WTC11 (cell line): ENCODE measurements at regions not wholly inside any gene's neighbourhood (a gene's known extent, or its start where the extent isn't known, plus 50 kb on each side); places are given as distances from the start of the nearest gene placed in this dataset.

ENCODE experiments used
- CREM ChIP-seq: sonication (generic); formaldehyde crosslinking; IDR thresholded peaks from 2 replicates; pipeline ENCODE4 v1.8.1; 2022; ENCODE audit warnings: mild to moderate bottlenecking, missing genetic modification reagents, moderate library complexity
- ETV6 ChIP-seq: sonication (generic); formaldehyde crosslinking; IDR thresholded peaks from 2 replicates; pipeline ENCODE4 v1.8.1; 2022; ENCODE audit warnings: mild to moderate bottlenecking, missing genetic modification reagents
- TF ChIP-seq, protein P1 (sequence below): fragments of 200-600 bp; IDR thresholded peaks from 2 replicates; pipeline ENCODE4 v1.8.0; 2022; ENCODE audit warnings: antibody characterized with exemption
- TF ChIP-seq, protein P2 (sequence below): sonication (generic); formaldehyde crosslinking; IDR thresholded peaks from 2 replicates; pipeline ENCODE4 v1.8.1; 2023; ENCODE audit warnings: mild to moderate bottlenecking, missing genetic modification reagents, moderate library complexity

DNA sequence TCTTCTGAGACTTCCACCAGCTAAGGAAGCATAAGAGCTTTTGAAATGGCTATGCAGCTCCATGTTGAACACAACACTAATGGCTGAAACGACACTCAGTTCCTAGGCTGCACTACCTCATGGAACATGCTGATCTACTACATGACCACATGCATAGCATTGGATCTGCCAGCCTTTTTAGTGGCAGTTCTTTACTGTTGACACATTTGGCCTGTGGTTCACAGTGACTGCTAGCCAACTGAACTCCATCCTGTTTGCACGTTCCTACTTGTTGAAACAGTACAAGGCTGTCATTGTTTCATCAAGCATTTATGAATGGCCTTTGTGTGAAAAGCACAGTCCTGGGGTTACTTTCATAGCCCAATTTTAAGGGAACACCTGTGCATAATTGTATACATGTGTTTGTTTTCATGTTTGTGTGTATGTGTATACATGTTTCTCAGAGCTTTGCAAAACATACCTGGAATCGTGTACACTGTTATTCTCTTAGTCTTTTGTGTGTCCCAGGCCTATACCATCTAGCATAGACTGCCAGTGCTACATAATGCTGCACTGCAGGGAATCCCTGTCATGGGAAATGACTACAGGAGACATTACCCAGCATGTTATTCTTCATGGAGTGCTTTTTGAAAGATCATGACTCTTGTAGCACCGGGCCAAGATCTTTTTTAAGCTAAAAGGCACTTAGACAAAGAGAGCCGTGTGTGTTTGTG, 179.6 kb upstream of the ESRRG start:
- TF ChIP-seq, protein P1, sequence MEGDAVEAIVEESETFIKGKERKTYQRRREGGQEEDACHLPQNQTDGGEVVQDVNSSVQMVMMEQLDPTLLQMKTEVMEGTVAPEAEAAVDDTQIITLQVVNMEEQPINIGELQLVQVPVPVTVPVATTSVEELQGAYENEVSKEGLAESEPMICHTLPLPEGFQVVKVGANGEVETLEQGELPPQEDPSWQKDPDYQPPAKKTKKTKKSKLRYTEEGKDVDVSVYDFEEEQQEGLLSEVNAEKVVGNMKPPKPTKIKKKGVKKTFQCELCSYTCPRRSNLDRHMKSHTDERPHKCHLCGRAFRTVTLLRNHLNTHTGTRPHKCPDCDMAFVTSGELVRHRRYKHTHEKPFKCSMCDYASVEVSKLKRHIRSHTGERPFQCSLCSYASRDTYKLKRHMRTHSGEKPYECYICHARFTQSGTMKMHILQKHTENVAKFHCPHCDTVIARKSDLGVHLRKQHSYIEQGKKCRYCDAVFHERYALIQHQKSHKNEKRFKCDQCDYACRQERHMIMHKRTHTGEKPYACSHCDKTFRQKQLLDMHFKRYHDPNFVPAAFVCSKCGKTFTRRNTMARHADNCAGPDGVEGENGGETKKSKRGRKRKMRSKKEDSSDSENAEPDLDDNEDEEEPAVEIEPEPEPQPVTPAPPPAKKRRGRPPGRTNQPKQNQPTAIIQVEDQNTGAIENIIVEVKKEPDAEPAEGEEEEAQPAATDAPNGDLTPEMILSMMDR = no peak
- TF ChIP-seq ETV6 (CRISPR knock-in tag) (no peak), CREM (no peak)
- TF ChIP-seq, protein P2, sequence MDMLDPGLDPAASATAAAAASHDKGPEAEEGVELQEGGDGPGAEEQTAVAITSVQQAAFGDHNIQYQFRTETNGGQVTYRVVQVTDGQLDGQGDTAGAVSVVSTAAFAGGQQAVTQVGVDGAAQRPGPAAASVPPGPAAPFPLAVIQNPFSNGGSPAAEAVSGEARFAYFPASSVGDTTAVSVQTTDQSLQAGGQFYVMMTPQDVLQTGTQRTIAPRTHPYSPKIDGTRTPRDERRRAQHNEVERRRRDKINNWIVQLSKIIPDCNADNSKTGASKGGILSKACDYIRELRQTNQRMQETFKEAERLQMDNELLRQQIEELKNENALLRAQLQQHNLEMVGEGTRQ (CRISPR knock-in tag) = no peak
